Bronchial epithelial cell (primary cell): ENCODE measurements at regions not wholly inside any gene's neighbourhood (a gene's known extent, or its start where the extent isn't known, plus 50 kb on each side); places are given as distances from the start of the nearest gene placed in this dataset.

Source experiments
- DNase-seq: peaks from one replicate; pipeline ENCODE4 v3.0.0-alpha.2; 2010; ENCODE audit warnings: low read depth
- FAIRE-seq: peaks from 2 replicates; lab custom pipeline; 2011; peaks lifted over from hg19 to GRCh38; lab: Jason Lieb, UNC
- H3K27me3 ChIP-seq: 2 replicates; pipeline ENCODE4 v1.5.1; 2011; ENCODE audit warnings: low read length; ENCODE audit not compliant: control insufficient read depth, insufficient read depth
- H3K36me3 ChIP-seq: 2 replicates; pipeline ENCODE4 v1.5.1; 2011; ENCODE audit warnings: low read length; ENCODE audit not compliant: control insufficient read depth, insufficient read depth
- H3K4me3 ChIP-seq: 2 replicates; pipeline ENCODE4 v1.5.1; 2011; ENCODE audit warnings: mild to moderate bottlenecking, low read depth, low read length, control low read depth
- CTCF ChIP-seq: IDR thresholded peaks from 2 replicates; pipeline ENCODE4 v1.5.1; 2011; ENCODE audit warnings: mild to moderate bottlenecking, moderate library complexity, low read length, control low read depth, inconsistent platforms; ENCODE audit not compliant: insufficient read depth, severe bottlenecking

- no peak for FAIRE-seq
- H3K4me3 ChIP-seq, result no peak overlapping the region
- no peaks in the 10 kb centered on the region for H3K36me3 ChIP-seq
- H3K27me3 ChIP-seq, result no peaks in the 10 kb centered on the region
- no peak for TF ChIP-seq CTCF
- no peak for DNase-seq
Observed at GRCh38 chr7:125592331-125592730, 662.7 kb upstream of the POT1 start.

GRCh38 chr7:125573126-125573525, 643.5 kb upstream of the POT1 start:
- H3K36me3 ChIP-seq, result no peaks in the 10 kb centered on the region
- FAIRE-seq (no peak), DNase-seq (no peak)
- TF ChIP-seq CTCF, result no peak
- no peaks in the 10 kb centered on the region for H3K27me3 ChIP-seq
- no peak overlapping the region for H3K4me3 ChIP-seq

GRCh38 chr7:125572414-125572813, 642.8 kb upstream of the POT1 start:
- no peak for DNase-seq
- FAIRE-seq, result no peak
- no peak for TF ChIP-seq CTCF
- Histone ChIP-seq H3K27me3 (no peaks in the 10 kb centered on the region), H3K36me3 (no peaks in the 10 kb centered on the region), H3K4me3 (no peak overlapping the region)

GRCh38 chr7:125568799-125569198, 639.2 kb upstream of the POT1 start:
- FAIRE-seq, result no peak

GRCh38 chr7:125567686-125568085, 638.1 kb upstream of the POT1 start:
- Histone ChIP-seq H3K4me3 (no peak overlapping the region), H3K36me3 (no peaks in the 10 kb centered on the region), H3K27me3 (no peaks in the 10 kb centered on the region)
- FAIRE-seq (no peak), DNase-seq (no peak)
- no peak for TF ChIP-seq CTCF

More at GRCh38 chr7:125568799-125569198, 639.2 kb upstream of the POT1 start:
- TF ChIP-seq CTCF, result no peak
- H3K4me3 ChIP-seq, result no peak overlapping the region
- no peak for DNase-seq
- no peaks in the 10 kb centered on the region for H3K36me3 ChIP-seq
- H3K27me3 ChIP-seq, result no peaks in the 10 kb centered on the region

GRCh38 chr7:125563964-125564529, 634.4 kb upstream of the POT1 start:
- no peak for TF ChIP-seq CTCF
- Histone ChIP-seq H3K4me3 (no peak overlapping the region), H3K36me3 (no peaks in the 10 kb centered on the region), H3K27me3 (no peaks in the 10 kb centered on the region)
- no peak for DNase-seq
- FAIRE-seq, result no peak
